Ishikawa (cell line): ENCODE measurements at regions not wholly inside any gene's neighbourhood (a gene's known extent, or its start where the extent isn't known, plus 50 kb on each side); places are given as distances from the start of the nearest gene placed in this dataset.

ENCODE experiments used
- CEBPB ChIP-seq: IDR thresholded peaks from 2 replicates; pipeline ENCODE4 v1.6.1; 2012
- CREB1 ChIP-seq: IDR thresholded peaks from 2 replicates; pipeline ENCODE4 v1.6.1; 2012; ENCODE audit warnings: low read depth
- EGR1 ChIP-seq: IDR thresholded peaks from 2 replicates; pipeline ENCODE4 v1.6.1; 2012
- EP300 ChIP-seq: IDR thresholded peaks from 2 replicates; pipeline ENCODE4 v1.6.1; 2012; ENCODE audit warnings: borderline replicate concordance
- FOXM1 ChIP-seq: IDR thresholded peaks from 2 replicates; pipeline ENCODE4 v1.6.1; 2012; ENCODE audit warnings: low read depth, borderline replicate concordance
- NFIC ChIP-seq: IDR thresholded peaks from 2 replicates; pipeline ENCODE4 v1.6.1; 2012
- RAD21 ChIP-seq: IDR thresholded peaks from 2 replicates; pipeline ENCODE4 v1.6.1; 2012; ENCODE audit warnings: low read depth
- REST ChIP-seq: IDR thresholded peaks from 2 replicates; pipeline ENCODE4 v1.6.1; 2012; ENCODE audit warnings: low read depth, mild to moderate bottlenecking
- TAF1 ChIP-seq: IDR thresholded peaks from 2 replicates; pipeline ENCODE4 v1.6.1; 2012; ENCODE audit warnings: low read depth, mild to moderate bottlenecking
- TCF12 ChIP-seq: IDR thresholded peaks from 2 replicates; pipeline ENCODE4 v1.6.1; 2012; ENCODE audit warnings: low read depth
- TEAD4 ChIP-seq: IDR thresholded peaks from 2 replicates; pipeline ENCODE4 v1.6.1; 2012
- USF1 ChIP-seq: IDR thresholded peaks from 2 replicates; pipeline ENCODE4 v1.6.1; 2012
- YY1 ChIP-seq: IDR thresholded peaks from 2 replicates; pipeline ENCODE4 v1.6.1; 2012; ENCODE audit warnings: low read depth
- ZBTB7A ChIP-seq: IDR thresholded peaks from 2 replicates; pipeline ENCODE4 v1.6.1; 2012; ENCODE audit warnings: low read depth
- TF ChIP-seq, protein P1 (sequence below): IDR thresholded peaks from 2 replicates; pipeline ENCODE4 v1.6.1; 2012

DNA sequence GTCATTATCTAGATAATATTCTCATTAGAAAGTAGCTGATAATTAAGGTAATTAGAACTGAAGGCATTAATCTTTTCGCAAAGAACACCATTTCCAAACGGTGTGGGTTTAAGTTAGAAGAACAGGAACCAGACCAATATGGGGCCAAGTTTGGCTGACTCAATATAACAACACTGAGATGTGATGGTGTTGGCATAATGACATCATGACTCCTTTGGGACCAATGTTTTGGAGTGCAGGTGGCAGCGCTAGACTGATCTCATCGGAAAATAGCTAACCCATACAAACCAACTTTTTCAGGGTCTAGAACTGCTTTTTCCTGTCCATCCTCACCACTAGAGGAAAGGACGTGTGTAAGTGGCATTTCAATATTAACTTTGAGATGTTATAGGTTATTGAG, 1171.7 kb upstream of the ZEB2 start:
- TF ChIP-seq EGR1 (no peak), NFIC (no peak), CEBPB (no peak), ZBTB7A (no peak), REST (no peak), YY1 (no peak), CREB1 (no peak), RAD21 (no peak), TAF1 (no peak), EP300 (no peak), FOXM1 (no peak), TCF12 (no peak), USF1 (no peak)
- TF ChIP-seq, protein P1, sequence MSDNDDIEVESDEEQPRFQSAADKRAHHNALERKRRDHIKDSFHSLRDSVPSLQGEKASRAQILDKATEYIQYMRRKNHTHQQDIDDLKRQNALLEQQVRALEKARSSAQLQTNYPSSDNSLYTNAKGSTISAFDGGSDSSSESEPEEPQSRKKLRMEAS = no peak

- TF ChIP-seq TCF12 (no peak), REST (no peak), FOXM1 (no peak), RAD21 (no peak), NFIC (no peak), TAF1 (no peak), USF1 (no peak), ZBTB7A (no peak), EGR1 (no peak), YY1 (no peak), CEBPB (no peak), EP300 (no peak), TEAD4 (no peak), CREB1 (no peak)
- TF ChIP-seq, protein P1 = no peak
Observed at GRCh38 chr2:145690183-145690778, 1170.4 kb upstream of the ZEB2 start.

DNA sequence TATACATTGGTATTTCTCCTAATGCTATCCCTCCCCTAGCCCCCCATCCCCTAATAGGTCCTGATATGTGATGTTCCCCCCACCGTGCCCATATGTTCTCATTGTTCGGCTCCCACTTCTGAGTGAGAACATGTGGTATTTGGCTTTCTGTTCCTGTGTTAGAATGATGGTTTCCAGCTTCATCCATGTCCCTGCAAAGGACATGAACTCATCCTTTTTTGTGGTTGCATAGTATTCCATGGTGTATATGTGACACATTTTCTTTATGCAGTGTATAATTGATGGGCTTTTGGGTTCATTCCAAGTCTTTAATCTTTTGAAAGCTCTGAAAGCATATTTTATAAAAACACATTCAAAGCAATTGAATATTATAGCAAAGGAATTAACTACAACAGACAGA, 1169.4 kb upstream of the ZEB2 start:
- no peak for TF ChIP-seq RAD21
- TF ChIP-seq TCF12 = no peak
- no peak for TF ChIP-seq EGR1
- TF ChIP-seq REST = no peak
- no peak for TF ChIP-seq TEAD4
- TF ChIP-seq, protein P1 = no peak
- no peak for TF ChIP-seq EP300
- TF ChIP-seq CREB1 = no peak
- no peak for TF ChIP-seq NFIC
- TF ChIP-seq ZBTB7A = no peak

DNA sequence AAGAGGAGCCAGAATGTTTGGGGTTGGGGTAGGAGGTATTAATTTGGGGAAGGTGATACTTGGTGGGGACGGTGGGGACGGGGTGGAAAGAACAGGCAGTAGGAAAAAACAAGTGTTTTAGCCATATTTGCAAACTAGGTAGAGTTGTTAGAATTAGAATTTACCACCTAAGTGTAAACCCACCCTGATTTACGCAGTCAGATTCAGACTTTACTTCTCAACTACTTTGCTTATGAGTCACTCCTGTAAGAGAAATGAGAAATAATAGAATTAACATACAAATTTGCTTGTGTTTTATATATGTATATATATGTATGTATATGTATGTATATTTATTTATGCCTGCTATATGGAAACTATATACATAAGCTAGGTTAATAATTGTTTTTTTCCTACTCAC, 1168.2 kb upstream of the ZEB2 start:
- TF ChIP-seq EGR1 (no peak), NFIC (no peak), FOXM1 (no peak), ZBTB7A (no peak), YY1 (no peak)
